H9 (cell line): ENCODE measurements at regions not wholly inside any gene's neighbourhood (a gene's known extent, or its start where the extent isn't known, plus 50 kb on each side); places are given as distances from the start of the nearest gene placed in this dataset.

Source experiments
- DNase-seq: peaks from one replicate; pipeline ENCODE4 v3.0.0-alpha.2; 2017
- H2AFZ ChIP-seq: one replicate; pipeline ENCODE4 v1.6.1; 2013; ENCODE audit warnings: mild to moderate bottlenecking, low read length, control low read depth, moderate library complexity
- H2AK5ac ChIP-seq: 2 replicates; pipeline ENCODE4 v1.6.1; 2013; ENCODE audit warnings: low read length, control low read depth, mixed read lengths; ENCODE audit not compliant: insufficient read length
- H2BK120ac ChIP-seq: one replicate; pipeline ENCODE4 v1.6.1; 2013; ENCODE audit warnings: low read depth, mild to moderate bottlenecking, low read length, control low read depth, inconsistent platforms; ENCODE audit not compliant: poor library complexity, severe bottlenecking
- H2BK12ac ChIP-seq: 2 replicates; pipeline ENCODE4 v1.6.1; 2013; ENCODE audit warnings: low read length, control low read depth, mixed read lengths, low read depth; ENCODE audit not compliant: insufficient read length
- H2BK15ac ChIP-seq: 2 replicates; pipeline ENCODE4 v1.6.1; 2013; ENCODE audit warnings: low read depth, low read length, control low read depth
- H2BK20ac ChIP-seq: one replicate; pipeline ENCODE4 v1.6.1; 2013; ENCODE audit warnings: low read depth, mild to moderate bottlenecking, low read length, control low read depth, inconsistent platforms; ENCODE audit not compliant: poor library complexity, severe bottlenecking
- H2BK5ac ChIP-seq: 2 replicates; pipeline ENCODE4 v1.6.1; 2013; ENCODE audit warnings: low read length, control low read depth, mixed read lengths; ENCODE audit not compliant: insufficient read length
- H3K14ac ChIP-seq: 2 replicates; pipeline ENCODE4 v1.6.1; 2013; ENCODE audit warnings: low read length, control low read depth; ENCODE audit not compliant: insufficient read depth
- H3K18ac ChIP-seq: 2 replicates; pipeline ENCODE4 v1.6.1; 2013; ENCODE audit warnings: low read depth, mild to moderate bottlenecking, mixed read lengths, low read length, control low read depth; ENCODE audit not compliant: insufficient read length
- H3K23ac ChIP-seq: 2 replicates; pipeline ENCODE4 v1.6.1; 2013; ENCODE audit warnings: low read length, control low read depth, mixed read lengths, low read depth; ENCODE audit not compliant: insufficient read length
- H3K23me2 ChIP-seq: 2 replicates; pipeline ENCODE4 v1.6.1; 2013; ENCODE audit warnings: low read depth, mild to moderate bottlenecking, mixed read lengths, low read length, control low read depth; ENCODE audit not compliant: insufficient read length, poor library complexity, severe bottlenecking
- H3K27ac ChIP-seq: 2 replicates; pipeline ENCODE4 v1.5.1; 2013; ENCODE audit warnings: low read length, control low read depth, mixed read lengths, low read depth; ENCODE audit not compliant: insufficient read length
- H3K27me3 ChIP-seq: 2 replicates; pipeline ENCODE4 v1.6.1; 2013; ENCODE audit warnings: low read length, control low read depth, inconsistent platforms; ENCODE audit not compliant: insufficient read depth
- H3K4ac ChIP-seq: 2 replicates; pipeline ENCODE4 v1.6.1; 2013; ENCODE audit warnings: low read depth, mild to moderate bottlenecking, control low read depth, inconsistent platforms, low read length, moderate library complexity
- H3K4me1 ChIP-seq: 2 replicates; pipeline ENCODE4 v1.6.1; 2013; ENCODE audit warnings: low read length, control low read depth, inconsistent platforms; ENCODE audit not compliant: insufficient read depth
- H3K4me2 ChIP-seq: 2 replicates; pipeline ENCODE4 v1.6.1; 2013; ENCODE audit warnings: low read length, control low read depth, mixed read lengths; ENCODE audit not compliant: insufficient read length, insufficient read depth
- H3K56ac ChIP-seq: 2 replicates; pipeline ENCODE4 v1.6.1; 2013; ENCODE audit warnings: low read depth, mild to moderate bottlenecking, mixed read lengths, low read length, control low read depth; ENCODE audit not compliant: insufficient read length
- H3K79me1 ChIP-seq: 2 replicates; pipeline ENCODE4 v1.6.1; 2013; ENCODE audit warnings: low read depth, mild to moderate bottlenecking, moderate library complexity, low read length, control low read depth, inconsistent platforms; ENCODE audit not compliant: insufficient read depth, poor library complexity, severe bottlenecking
- H3K79me2 ChIP-seq: 2 replicates; pipeline ENCODE4 v1.6.1; 2013; ENCODE audit warnings: low read length, control low read depth, inconsistent platforms; ENCODE audit not compliant: insufficient read depth
- H3K9ac ChIP-seq: 2 replicates; pipeline ENCODE4 v1.6.1; 2013; ENCODE audit warnings: low read length, control low read depth, mixed read lengths; ENCODE audit not compliant: insufficient read length; ENCODE audit errors: extremely low read depth
- H3K9me3 ChIP-seq: one replicate; pipeline ENCODE4 v1.6.1; 2013; ENCODE audit warnings: low read depth, low read length, inconsistent platforms; ENCODE audit not compliant: control insufficient read depth
- H3T11ph ChIP-seq: one replicate; pipeline ENCODE4 v1.6.1; 2013; ENCODE audit warnings: mild to moderate bottlenecking, low read length, control low read depth, inconsistent platforms
- H4K20me1 ChIP-seq: one replicate; pipeline ENCODE4 v1.6.1; 2013; ENCODE audit not compliant: control insufficient read depth, insufficient read length, insufficient read depth
- H4K5ac ChIP-seq: 2 replicates; pipeline ENCODE4 v1.6.1; 2013; ENCODE audit warnings: low read depth, mild to moderate bottlenecking, mixed read lengths, low read length, control low read depth; ENCODE audit not compliant: insufficient read length
- H4K8ac ChIP-seq: replicated peaks from 2 replicates; pipeline ENCODE4 v1.6.1; 2013; ENCODE audit warnings: low read length, control low read depth, mixed read lengths, low read depth; ENCODE audit not compliant: insufficient read length
- H4K91ac ChIP-seq: 2 replicates; pipeline ENCODE4 v1.6.1; 2013; ENCODE audit warnings: low read depth, mild to moderate bottlenecking, moderate library complexity, mixed read lengths, low read length, control low read depth; ENCODE audit not compliant: insufficient read length
- H3K27ac Mint-ChIP-seq, 3 experiments: 2 replicates in 2 of 3; 3 replicates in 1 of 3; pipeline ENCODE4 v1.8.0; 2020 to 2021; ENCODE audit warnings: mixed read lengths in 3 of 3, mild to moderate bottlenecking in 1 of 3, moderate library complexity in 1 of 3
- H3K27me3 Mint-ChIP-seq: 2 replicates; pipeline ENCODE4 v1.8.0; 2021; ENCODE audit warnings: low read depth, mild to moderate bottlenecking, moderate library complexity, mixed read lengths
- H3K36me3 Mint-ChIP-seq, 3 experiments: 2 replicates in 2 of 3; 3 replicates in 1 of 3; pipeline ENCODE4 v1.8.0; 2020 to 2021; ENCODE audit warnings: low read depth in 3 of 3, mixed read lengths in 3 of 3; ENCODE audit not compliant: insufficient read depth in 1 of 3
- H3K4me1 Mint-ChIP-seq, 2 experiments: 2 replicates each; pipeline ENCODE4 v1.8.0; 2020; ENCODE audit warnings: mixed read lengths in 2 of 2
- H3K4me3 Mint-ChIP-seq, 2 experiments: 2 replicates in 1 of 2; 3 replicates in 1 of 2; pipeline ENCODE4 v1.8.0; 2020 to 2021; ENCODE audit warnings: mild to moderate bottlenecking in 2 of 2, mixed read lengths in 2 of 2, moderate library complexity in 1 of 2
- H3K9me3 Mint-ChIP-seq, 2 experiments: 2 replicates in 1 of 2; 3 replicates in 1 of 2; pipeline ENCODE4 v1.8.0; 2020; ENCODE audit warnings: mild to moderate bottlenecking in 2 of 2, mixed read lengths in 2 of 2, moderate library complexity in 1 of 2
- WGBS: extraction: QIAGEN DNeasy Blood & Tissue Kit; methylation state at CpG from one replicate; pipeline ENCODE4 v1.1.7; 2013; ENCODE audit warnings: missing lambda C conversion rate, low lambda C conversion rate, mixed read lengths; ENCODE audit not compliant: insufficient read length; ENCODE audit errors: extremely low coverage; 5-methylcytosine and 5-hydroxymethylcytosine counted together
- TF ChIP-seq, protein P1 (sequence below): fragments of 200-600 bp; sonication (generic); conservative IDR thresholded peaks from 3 replicates; pipeline ENCODE4 v1.8.0; 2021; ENCODE audit warnings: antibody characterized with exemption, mild to moderate bottlenecking

DNA sequence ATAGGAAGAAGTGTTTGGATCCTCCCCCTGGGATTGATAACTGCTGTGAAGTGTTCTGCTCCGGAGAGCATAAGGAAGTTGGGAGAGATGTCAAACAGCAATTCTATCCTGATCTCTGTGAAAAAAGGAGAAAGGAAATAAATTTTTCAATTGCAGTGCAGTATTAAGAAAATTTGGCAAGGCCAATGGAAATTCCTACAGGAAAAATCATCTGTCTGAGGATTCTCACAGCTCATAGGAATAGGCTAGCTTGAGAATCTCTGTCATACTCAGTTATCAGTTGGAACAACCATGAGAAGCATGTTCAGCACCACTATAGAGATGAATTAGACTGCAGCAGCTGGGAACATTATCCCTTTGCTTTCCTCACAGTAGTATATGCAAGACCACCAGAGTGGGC, 1238.9 kb upstream of the MIR17HG start:
- no peak overlapping the region for H3K4me2 ChIP-seq
- no peak overlapping the region for H4K8ac ChIP-seq
- H2BK12ac ChIP-seq = no peak overlapping the region
- DNase-seq = no peak
- Mint-ChIP-seq H3K9me3 (peaks cover 4 to 9% of the 10 kb centered on the region in 2 experiments; a peak in 3 of 5 replicates), H3K27me3 (no peaks in the 10 kb centered on the region), H3K36me3 (peaks cover 0 to 8% (median 7%) of the 10 kb centered on the region in 3 experiments; a peak in 3 of 7 replicates), H3K4me1 (peaks cover 8 to 14% of the 10 kb centered on the region in 2 experiments), H3K4me3 (no peak overlapping the region), H3K27ac (no peak overlapping the region)
- H4K20me1 ChIP-seq = no peaks in the 10 kb centered on the region
- no CpG with 5 or more reads among the region's 1 CpG for WGBS
- H3K79me1 ChIP-seq = no peaks in the 10 kb centered on the region
- H4K5ac ChIP-seq = no peak overlapping the region
- no peak overlapping the region for H2BK120ac ChIP-seq
- H3K79me2 ChIP-seq = no peaks in the 10 kb centered on the region
- no peak overlapping the region for H2BK15ac ChIP-seq
- H4K91ac ChIP-seq = no peak overlapping the region
- no peak overlapping the region for H3K27ac ChIP-seq
- H3K27me3 ChIP-seq = no peaks in the 10 kb centered on the region
- H3K23ac ChIP-seq = no peak overlapping the region
- no peak overlapping the region for H3K14ac ChIP-seq
- H2AFZ ChIP-seq = no peak overlapping the region
- H3K18ac ChIP-seq = no peak overlapping the region
- H3K23me2 ChIP-seq = no peaks in the 10 kb centered on the region
- H2BK5ac ChIP-seq = no peak overlapping the region
- H3K9ac ChIP-seq = no peak overlapping the region
- TF ChIP-seq, protein P1, sequence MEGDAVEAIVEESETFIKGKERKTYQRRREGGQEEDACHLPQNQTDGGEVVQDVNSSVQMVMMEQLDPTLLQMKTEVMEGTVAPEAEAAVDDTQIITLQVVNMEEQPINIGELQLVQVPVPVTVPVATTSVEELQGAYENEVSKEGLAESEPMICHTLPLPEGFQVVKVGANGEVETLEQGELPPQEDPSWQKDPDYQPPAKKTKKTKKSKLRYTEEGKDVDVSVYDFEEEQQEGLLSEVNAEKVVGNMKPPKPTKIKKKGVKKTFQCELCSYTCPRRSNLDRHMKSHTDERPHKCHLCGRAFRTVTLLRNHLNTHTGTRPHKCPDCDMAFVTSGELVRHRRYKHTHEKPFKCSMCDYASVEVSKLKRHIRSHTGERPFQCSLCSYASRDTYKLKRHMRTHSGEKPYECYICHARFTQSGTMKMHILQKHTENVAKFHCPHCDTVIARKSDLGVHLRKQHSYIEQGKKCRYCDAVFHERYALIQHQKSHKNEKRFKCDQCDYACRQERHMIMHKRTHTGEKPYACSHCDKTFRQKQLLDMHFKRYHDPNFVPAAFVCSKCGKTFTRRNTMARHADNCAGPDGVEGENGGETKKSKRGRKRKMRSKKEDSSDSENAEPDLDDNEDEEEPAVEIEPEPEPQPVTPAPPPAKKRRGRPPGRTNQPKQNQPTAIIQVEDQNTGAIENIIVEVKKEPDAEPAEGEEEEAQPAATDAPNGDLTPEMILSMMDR = no peak
- no peak overlapping the region for H3T11ph ChIP-seq
- H3K56ac ChIP-seq = no peak overlapping the region
- H2BK20ac ChIP-seq = no peak overlapping the region
- H3K9me3 ChIP-seq = no peaks in the 10 kb centered on the region
- H3K4me1 ChIP-seq = no peaks in the 10 kb centered on the region; the same call in 1 of the 2 replicates
- H3K4ac ChIP-seq = no peak overlapping the region
- no peak overlapping the region for H2AK5ac ChIP-seq
